ENCODE measurements at regions not wholly inside any gene's neighbourhood (a gene's known extent, or its start where the extent isn't known, plus 50 kb on each side); places are given as distances from the start of the nearest gene placed in this dataset.
A peak's percentile ranks its signal among the peaks of the same experiment; 100 is the strongest.

- intact Hi-C loops (cut with DNase I; ENCODE audit: low total_unique reads), result no loop called here
- 59 to 77% (median 73%) methylated on average over 3 of the region's 3 CpGs for WGBS, 5 donors
- Histone ChIP-seq H3K4me3 (no peak overlapping the region), H3K27me3 (no peaks in the 10 kb centered on the region), H3K9me3 (no peaks in the 10 kb centered on the region), H3K36me3 (no peaks in the 10 kb centered on the region), H3K4me1 (peaks cover 0 to 8% (median 2%) of the 10 kb centered on the region in 4 donors), H3K27ac (no peak overlapping the region)
- TF ChIP-seq POLR2AphosphoS5 (IDR thresholded peaks at IDR 0.05) (no peak), EP300 (IDR thresholded peaks at IDR 0.05) (no peak), POLR2A (IDR thresholded peaks at IDR 0.05) (no peak)
- TF ChIP-seq, protein P1, sequence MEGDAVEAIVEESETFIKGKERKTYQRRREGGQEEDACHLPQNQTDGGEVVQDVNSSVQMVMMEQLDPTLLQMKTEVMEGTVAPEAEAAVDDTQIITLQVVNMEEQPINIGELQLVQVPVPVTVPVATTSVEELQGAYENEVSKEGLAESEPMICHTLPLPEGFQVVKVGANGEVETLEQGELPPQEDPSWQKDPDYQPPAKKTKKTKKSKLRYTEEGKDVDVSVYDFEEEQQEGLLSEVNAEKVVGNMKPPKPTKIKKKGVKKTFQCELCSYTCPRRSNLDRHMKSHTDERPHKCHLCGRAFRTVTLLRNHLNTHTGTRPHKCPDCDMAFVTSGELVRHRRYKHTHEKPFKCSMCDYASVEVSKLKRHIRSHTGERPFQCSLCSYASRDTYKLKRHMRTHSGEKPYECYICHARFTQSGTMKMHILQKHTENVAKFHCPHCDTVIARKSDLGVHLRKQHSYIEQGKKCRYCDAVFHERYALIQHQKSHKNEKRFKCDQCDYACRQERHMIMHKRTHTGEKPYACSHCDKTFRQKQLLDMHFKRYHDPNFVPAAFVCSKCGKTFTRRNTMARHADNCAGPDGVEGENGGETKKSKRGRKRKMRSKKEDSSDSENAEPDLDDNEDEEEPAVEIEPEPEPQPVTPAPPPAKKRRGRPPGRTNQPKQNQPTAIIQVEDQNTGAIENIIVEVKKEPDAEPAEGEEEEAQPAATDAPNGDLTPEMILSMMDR (IDR thresholded peaks at IDR 0.05), result no peak
- no peak for DNase-seq
Observed at GRCh38 chr1:163845279-163845678, 523.5 kb downstream of the NUF2 start.

GRCh38 chr1:163863731-163864130 is 542.0 kb downstream of the NUF2 start:
- no peak for TF ChIP-seq POLR2AphosphoS5 (IDR thresholded peaks at IDR 0.05)
- DNase-seq, result no peak
- H3K36me3 ChIP-seq, result no peaks in the 10 kb centered on the region
- no peaks in the 10 kb centered on the region for H3K4me1 ChIP-seq
- intact Hi-C loops (cut with DNase I; ENCODE audit: low total_unique reads), result no loop called here
- H3K9me3 ChIP-seq, result no peaks in the 10 kb centered on the region
- 78 to 91% (median 81%) methylated on average over 6 of the region's 6 CpGs for WGBS, 5 donors
- H3K27me3 ChIP-seq, result no peaks in the 10 kb centered on the region
- no peak overlapping the region for H3K27ac ChIP-seq
- H3K4me3 ChIP-seq, result no peak overlapping the region

GRCh38 chr1:163864207-163864606 is 542.5 kb downstream of the NUF2 start:
- H3K27me3 ChIP-seq, result no peaks in the 10 kb centered on the region
- H3K27ac ChIP-seq, result no peak overlapping the region
- no peak for TF ChIP-seq EP300 (IDR thresholded peaks at IDR 0.05)
- no peak for TF ChIP-seq POLR2A (IDR thresholded peaks at IDR 0.05)
- TF ChIP-seq, protein P1 (IDR thresholded peaks at IDR 0.05), result no peak
- no peak for TF ChIP-seq POLR2AphosphoS5 (IDR thresholded peaks at IDR 0.05)
- no peaks in the 10 kb centered on the region for H3K9me3 ChIP-seq
- no peak overlapping the region for H3K4me3 ChIP-seq
- intact Hi-C loops (cut with DNase I; ENCODE audit: low total_unique reads), result no loop called here
- H3K36me3 ChIP-seq, result no peaks in the 10 kb centered on the region
- 71 to 89% (median 73%) methylated on average over 1 of the region's 1 CpG for WGBS, 5 donors
- H3K4me1 ChIP-seq, result no peaks in the 10 kb centered on the region
- DNase-seq, result peak in 1 of 2 donors; percentile 32

GRCh38 chr1:163866564-163866963 is 544.8 kb downstream of the NUF2 start:
- 65 to 82% (median 74%) methylated on average over 2 of the region's 2 CpGs for WGBS, 5 donors
- TF ChIP-seq POLR2AphosphoS5 (IDR thresholded peaks at IDR 0.05), result no peak
- TF ChIP-seq, protein P1 (IDR thresholded peaks at IDR 0.05), result no peak
- no peak for TF ChIP-seq POLR2A (IDR thresholded peaks at IDR 0.05)
- no peak for TF ChIP-seq EP300 (IDR thresholded peaks at IDR 0.05)
- Histone ChIP-seq H3K36me3 (no peaks in the 10 kb centered on the region), H3K4me3 (no peak overlapping the region), H3K27ac (peak overlapping the region in 1 of 5 donors; percentile 34), H3K4me1 (no peaks in the 10 kb centered on the region), H3K9me3 (no peaks in the 10 kb centered on the region), H3K27me3 (no peaks in the 10 kb centered on the region)
- peak in 1 of 2 donors; percentile 58 for DNase-seq
- intact Hi-C loops (cut with DNase I; ENCODE audit: low total_unique reads), result no loop called here

DNA sequence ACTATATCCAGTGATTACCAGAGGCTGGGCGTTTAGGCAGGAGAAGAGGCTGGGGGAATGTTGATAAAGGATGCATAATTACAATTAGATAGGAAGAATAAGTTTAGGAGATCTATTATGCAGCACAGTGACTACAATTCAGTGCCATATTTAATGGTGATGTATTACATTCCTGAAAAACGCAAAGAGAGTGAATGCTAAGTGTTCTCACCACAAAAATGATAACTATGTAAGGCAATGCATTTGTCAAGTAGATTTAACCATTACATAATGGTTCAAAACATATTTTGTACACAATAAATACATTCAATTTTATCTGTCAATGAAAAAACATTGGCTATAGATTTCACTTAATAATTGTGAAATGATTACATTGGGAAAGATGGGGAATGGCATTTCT is 548.9 kb downstream of the NUF2 start:
- H3K4me1 ChIP-seq, result peaks cover 0 to 4% (median 0%) of the 10 kb centered on the region in 4 donors
- no peaks in the 10 kb centered on the region for H3K9me3 ChIP-seq
- intact Hi-C loops (cut with DNase I; ENCODE audit: low total_unique reads), result no loop called here
- no peaks in the 10 kb centered on the region for H3K27me3 ChIP-seq
- no peak overlapping the region for H3K4me3 ChIP-seq
- DNase-seq, result no peak
- no peak for TF ChIP-seq POLR2AphosphoS5 (IDR thresholded peaks at IDR 0.05)
- TF ChIP-seq, protein P1 (IDR thresholded peaks at IDR 0.05), result no peak
- TF ChIP-seq EP300 (IDR thresholded peaks at IDR 0.05), result no peak
- no peak overlapping the region for H3K27ac ChIP-seq
- 40 to 74% (median 60%) methylated on average over 2 of the region's 2 CpGs for WGBS, 5 donors
- H3K36me3 ChIP-seq, result no peaks in the 10 kb centered on the region
